CD14-positive monocyte (primary cell): ENCODE measurements at regions not wholly inside any gene's neighbourhood (a gene's known extent, or its start where the extent isn't known, plus 50 kb on each side); places are given as distances from the start of the nearest gene placed in this dataset.

Source experiments
- DNase-seq, 3 donors: peaks; one replicate each; pipeline ENCODE4 v3.0.0-alpha.2; 2011 to 2022
- H2AFZ ChIP-seq: 2 replicates; pipeline ENCODE4 v1.6.0; 2012; ENCODE audit warnings: mild to moderate bottlenecking, low read depth, low read length, inconsistent platforms; ENCODE audit not compliant: insufficient read depth, poor library complexity, severe bottlenecking
- H3K27ac ChIP-seq, 2 donors: 1 replicate in 1 of 2; 2 replicates in 1 of 2; pipeline ENCODE4 v1.5.1; 2012 to 2013; ENCODE audit warnings: low read length in 2 of 2, control low read depth in 1 of 2, inconsistent platforms in 1 of 2, low read depth in 1 of 2, mild to moderate bottlenecking in 1 of 2
- H3K27me3 ChIP-seq, 2 donors: one replicate each; pipeline versions ENCODE4 v1.6.0 to v1.6.1; 2011 to 2013; ENCODE audit warnings: low read length in 2 of 2; ENCODE audit not compliant: control insufficient read depth in 2 of 2, insufficient read depth in 2 of 2
- H3K36me3 ChIP-seq, 2 donors: replicated peaks in 1 of 2; 1 replicate in 1 of 2; 2 replicates in 1 of 2; pipeline versions ENCODE4 v1.5.1 to v1.6.1; 2012 to 2013; ENCODE audit warnings: low read length in 2 of 2, control low read depth in 1 of 2, inconsistent platforms in 1 of 2, mild to moderate bottlenecking in 1 of 2; ENCODE audit not compliant: insufficient read depth in 2 of 2, control insufficient read depth in 1 of 2
- H3K4me1 ChIP-seq, 2 donors: 1 replicate in 1 of 2; 2 replicates in 1 of 2; pipeline versions ENCODE4 v1.5.1 to v1.6.1; 2012 to 2013; ENCODE audit warnings: low read length in 2 of 2, control low read depth in 1 of 2, inconsistent platforms in 1 of 2, mild to moderate bottlenecking in 1 of 2, moderate library complexity in 1 of 2; ENCODE audit not compliant: insufficient read depth in 2 of 2, control insufficient read depth in 1 of 2
- H3K4me2 ChIP-seq: replicated peaks from 2 replicates; pipeline ENCODE3; 2012; ENCODE audit warnings: low read length, moderate library complexity, mild to moderate bottlenecking; ENCODE audit not compliant: poor library complexity, severe bottlenecking; ENCODE audit errors: extremely low read depth
- H3K4me3 ChIP-seq, 3 experiments: fragments of 200-600 bp in 1 of 3; sonication (generic) in 1 of 3; replicated peaks in 1 of 3; 1 replicate in 2 of 3; 2 replicates in 1 of 3; pipeline ENCODE4 v1.5.1; 2011 to 2013; ENCODE audit warnings: low read length in 3 of 3, mild to moderate bottlenecking in 3 of 3, control low read depth in 2 of 3, low read depth in 2 of 3, inconsistent platforms in 1 of 3, moderate library complexity in 1 of 3
- H3K79me2 ChIP-seq: 2 replicates; pipeline ENCODE4 v1.6.0; 2012; ENCODE audit warnings: mild to moderate bottlenecking, control low read depth, inconsistent platforms, low read length, moderate library complexity; ENCODE audit not compliant: insufficient read depth
- H3K9ac ChIP-seq: 2 replicates; pipeline ENCODE4 v1.6.0; 2017; ENCODE audit warnings: low read length, mild to moderate bottlenecking; ENCODE audit not compliant: insufficient read depth, poor library complexity, severe bottlenecking
- H3K9me3 ChIP-seq, 2 donors: replicated peaks in 1 of 2; 1 replicate in 1 of 2; 2 replicates in 1 of 2; pipeline versions ENCODE4 v1.5.1 to v1.6.1; 2012 to 2013; ENCODE audit warnings: low read length in 2 of 2, control low read depth in 1 of 2; ENCODE audit not compliant: control insufficient read depth in 1 of 2, insufficient read depth in 1 of 2
- H4K20me1 ChIP-seq: 2 replicates; pipeline ENCODE4 v1.6.0; 2012; ENCODE audit warnings: mild to moderate bottlenecking, low read length, control low read depth, moderate library complexity; ENCODE audit not compliant: insufficient read depth
- H3K27ac Mint-ChIP-seq, 7 donors: one replicate each; pipeline ENCODE4 v1.8.0; 2020; ENCODE audit warnings: mild to moderate bottlenecking in 7 of 7, mixed read lengths in 7 of 7, moderate library complexity in 6 of 7, inconsistent platforms in 2 of 7
- H3K27me3 Mint-ChIP-seq, 3 donors: one replicate each; pipeline ENCODE4 v1.8.0; 2021 to 2022; ENCODE audit warnings: low read depth in 3 of 3, mild to moderate bottlenecking in 3 of 3, mixed read lengths in 3 of 3, moderate library complexity in 3 of 3, inconsistent platforms in 1 of 3
- H3K36me3 Mint-ChIP-seq, 2 donors: one replicate each; pipeline ENCODE4 v1.8.0; 2020; ENCODE audit warnings: mixed read lengths in 2 of 2, inconsistent platforms in 1 of 2, mild to moderate bottlenecking in 1 of 2
- H3K4me1 Mint-ChIP-seq: one replicate; pipeline ENCODE4 v1.8.0; 2020; ENCODE audit warnings: mild to moderate bottlenecking, mixed read lengths
- H3K4me3 Mint-ChIP-seq, 2 donors: one replicate each; pipeline ENCODE4 v1.8.0; 2020; ENCODE audit warnings: mild to moderate bottlenecking in 2 of 2, mixed read lengths in 2 of 2, moderate library complexity in 1 of 2
- H3K9me3 Mint-ChIP-seq, 7 donors: one replicate each; pipeline ENCODE4 v1.8.0; 2020 to 2022; ENCODE audit warnings: mixed read lengths in 7 of 7, mild to moderate bottlenecking in 6 of 7, moderate library complexity in 6 of 7, inconsistent platforms in 2 of 7
- WGBS: methylation state at CpG from one replicate; pipeline ENCODE4 v1.1.5; 2013; ENCODE audit warnings: missing lambda C conversion rate; ENCODE audit not compliant: insufficient coverage; 5-methylcytosine and 5-hydroxymethylcytosine counted together
- intact Hi-C, 2 donors: fragments of 100-400 bp; cut with micrococcal nuclease; formaldehyde crosslinking; loops; one replicate each; pipeline versions ENCODE4 v1.15.0 to v1.15.1; 2023
- TF ChIP-seq, protein P1 (sequence below): fragments of 200-600 bp; IDR thresholded peaks from one replicate; pipeline ENCODE4 v1.8.0; 2022; ENCODE audit warnings: antibody characterized with exemption, mild to moderate bottlenecking

DNA sequence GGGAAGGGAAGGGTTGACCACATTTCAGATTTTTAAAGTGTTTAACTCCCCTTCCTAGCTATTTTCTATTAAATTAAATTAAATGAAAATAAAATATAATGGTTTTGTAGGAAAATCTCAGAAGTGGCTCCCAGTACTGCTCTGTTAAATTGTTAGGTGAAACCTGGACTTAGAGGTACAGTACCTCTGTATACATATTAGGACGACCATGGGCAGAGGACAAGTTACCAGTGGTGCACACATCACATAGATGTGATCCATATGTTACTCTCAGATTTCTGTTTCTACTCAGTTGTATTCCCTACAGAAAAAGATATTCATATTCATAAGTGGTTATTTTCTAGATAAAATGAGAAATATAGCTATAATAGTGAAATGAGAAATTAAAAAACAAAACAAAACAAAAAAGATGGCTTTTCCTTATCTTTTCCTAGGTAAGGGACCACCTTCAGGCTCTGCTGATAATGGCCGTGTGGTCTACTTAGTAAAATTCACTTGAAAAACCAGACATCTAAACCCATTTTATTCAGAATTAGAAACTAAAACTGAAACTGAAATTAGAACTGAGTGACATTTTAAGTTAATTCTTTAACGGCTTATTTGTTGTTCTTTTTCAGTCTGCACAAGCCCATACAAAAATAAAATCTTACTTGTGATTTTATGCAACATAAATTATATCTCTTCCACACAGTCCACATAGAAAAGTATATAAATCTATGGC is 832.5 kb upstream of the CHAC2 start:
- H3K36me3 Mint-ChIP-seq = no peaks in the 10 kb centered on the region
- H3K4me1 Mint-ChIP-seq = no peaks in the 10 kb centered on the region
- H3K9me3 Mint-ChIP-seq = peaks cover 0 to 7% (median 0%) of the 10 kb centered on the region in 7 donors
- Histone ChIP-seq H3K4me2 (no peak overlapping the region), H3K36me3 (no peaks in the 10 kb centered on the region), H3K9ac (no peak overlapping the region), H4K20me1 (no peaks in the 10 kb centered on the region), H3K4me1 (no peaks in the 10 kb centered on the region), H3K9me3 (no peaks in the 10 kb centered on the region), H3K4me3 (no peak overlapping the region), H3K27me3 (no peaks in the 10 kb centered on the region), H3K79me2 (no peaks in the 10 kb centered on the region), H3K27ac (no peak overlapping the region), H2AFZ (no peak overlapping the region)
- H3K27ac Mint-ChIP-seq = no peak overlapping the region
- TF ChIP-seq, protein P1, sequence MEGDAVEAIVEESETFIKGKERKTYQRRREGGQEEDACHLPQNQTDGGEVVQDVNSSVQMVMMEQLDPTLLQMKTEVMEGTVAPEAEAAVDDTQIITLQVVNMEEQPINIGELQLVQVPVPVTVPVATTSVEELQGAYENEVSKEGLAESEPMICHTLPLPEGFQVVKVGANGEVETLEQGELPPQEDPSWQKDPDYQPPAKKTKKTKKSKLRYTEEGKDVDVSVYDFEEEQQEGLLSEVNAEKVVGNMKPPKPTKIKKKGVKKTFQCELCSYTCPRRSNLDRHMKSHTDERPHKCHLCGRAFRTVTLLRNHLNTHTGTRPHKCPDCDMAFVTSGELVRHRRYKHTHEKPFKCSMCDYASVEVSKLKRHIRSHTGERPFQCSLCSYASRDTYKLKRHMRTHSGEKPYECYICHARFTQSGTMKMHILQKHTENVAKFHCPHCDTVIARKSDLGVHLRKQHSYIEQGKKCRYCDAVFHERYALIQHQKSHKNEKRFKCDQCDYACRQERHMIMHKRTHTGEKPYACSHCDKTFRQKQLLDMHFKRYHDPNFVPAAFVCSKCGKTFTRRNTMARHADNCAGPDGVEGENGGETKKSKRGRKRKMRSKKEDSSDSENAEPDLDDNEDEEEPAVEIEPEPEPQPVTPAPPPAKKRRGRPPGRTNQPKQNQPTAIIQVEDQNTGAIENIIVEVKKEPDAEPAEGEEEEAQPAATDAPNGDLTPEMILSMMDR = no peak
- DNase-seq = no peak
- no peaks in the 10 kb centered on the region for H3K27me3 Mint-ChIP-seq
- no peak overlapping the region for H3K4me3 Mint-ChIP-seq
- intact Hi-C loops = no loop called here
- WGBS = no CpG with 5 or more reads among the region's 3 CpGs

DNA sequence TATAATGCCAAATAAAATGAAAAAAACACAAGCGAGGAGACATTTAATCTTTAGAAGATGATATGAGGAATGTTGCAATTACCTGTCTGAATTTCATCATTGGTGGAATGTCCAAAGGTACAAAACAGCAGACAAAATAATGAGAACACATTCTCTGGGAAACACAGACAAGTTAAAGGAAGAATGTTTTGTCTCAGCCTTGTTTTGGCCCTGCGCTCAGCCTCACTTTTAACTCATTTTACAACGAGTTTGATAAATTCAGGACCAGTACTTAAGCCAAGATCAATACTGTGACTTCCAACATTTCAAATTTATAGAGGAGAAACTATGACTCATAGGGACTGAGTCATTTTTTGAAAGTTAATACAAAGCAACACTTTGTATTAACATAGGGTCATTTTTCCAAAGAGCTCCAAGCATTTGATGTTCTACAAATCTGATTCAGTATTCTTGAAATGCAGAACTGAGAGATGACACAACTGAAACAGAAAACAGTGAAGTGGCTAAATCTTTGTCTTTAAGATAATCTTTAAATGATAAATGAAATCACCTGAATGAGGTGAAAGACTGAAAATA is 833.2 kb upstream of the CHAC2 start:
- no peaks in the 10 kb centered on the region for H3K4me1 ChIP-seq
- Mint-ChIP-seq H3K9me3 (peaks cover 2 to 8% (median 5%) of the 10 kb centered on the region in 7 donors), H3K27me3 (no peaks in the 10 kb centered on the region), H3K27ac (no peak overlapping the region), H3K4me1 (no peaks in the 10 kb centered on the region), H3K4me3 (no peak overlapping the region), H3K36me3 (no peaks in the 10 kb centered on the region)
- H4K20me1 ChIP-seq = no peaks in the 10 kb centered on the region
- H3K36me3 ChIP-seq = no peaks in the 10 kb centered on the region
- no peak for DNase-seq
- no peak overlapping the region for H3K27ac ChIP-seq
- no peak overlapping the region for H3K4me2 ChIP-seq
- peaks cover 5 to 6% of the 10 kb centered on the region in 2 donors for H3K9me3 ChIP-seq
- intact Hi-C loops = no loop called here
- no peaks in the 10 kb centered on the region for H3K27me3 ChIP-seq
- H3K9ac ChIP-seq = no peak overlapping the region
- WGBS = no CpG with 5 or more reads among the region's 3 CpGs
- H3K79me2 ChIP-seq = no peaks in the 10 kb centered on the region
- TF ChIP-seq, protein P1 = no peak
- no peak overlapping the region for H2AFZ ChIP-seq
- H3K4me3 ChIP-seq = no peak overlapping the region
